ENCODE measurements at regions not wholly inside any gene's neighbourhood (a gene's known extent, or its start where the extent isn't known, plus 50 kb on each side); places are given as distances from the start of the nearest gene placed in this dataset.

DNA sequence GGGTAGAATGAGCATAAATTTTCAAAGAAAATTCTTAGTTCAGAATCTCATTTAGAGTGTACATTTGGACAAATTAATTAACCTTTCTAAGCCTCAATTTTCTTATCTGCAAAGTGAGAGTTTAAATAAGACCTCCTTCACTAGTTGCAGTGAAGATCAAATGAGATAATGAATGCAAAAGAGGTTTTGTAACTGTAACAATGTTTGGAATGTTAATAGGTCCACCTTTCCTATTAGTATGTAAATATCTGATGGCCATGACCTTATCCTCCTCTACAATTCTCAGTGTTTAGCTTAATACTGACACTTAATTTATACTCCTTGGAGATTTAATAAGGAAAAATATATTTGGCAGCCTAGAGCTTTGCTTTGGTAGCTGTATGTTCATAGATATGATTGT, 138.8 kb downstream of the GABRG1 start:
- intact Hi-C loops (cut with DNase I), result no loop called here
- no peak for DNase-seq (ENCODE audit: low spot score)

DNA sequence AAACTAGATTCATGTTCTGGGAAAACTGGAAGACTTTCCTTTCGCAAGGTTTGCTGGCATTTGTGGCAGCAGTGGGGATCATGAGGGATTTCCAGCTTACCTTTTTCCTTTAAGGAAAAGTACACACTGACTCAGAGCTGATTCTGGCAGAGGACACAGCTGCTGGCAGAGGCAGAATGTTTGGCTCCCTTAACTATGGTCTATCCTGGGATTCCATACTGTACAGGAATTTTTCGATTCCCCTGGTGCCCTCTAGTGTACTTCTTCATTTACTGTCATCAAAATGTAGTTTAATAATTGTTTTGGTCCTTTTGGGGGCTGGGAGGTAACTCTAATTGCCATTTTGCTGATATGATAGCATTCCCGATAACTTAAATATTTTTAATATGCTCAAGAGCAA, 152.7 kb downstream of the GABRG1 start:
- intact Hi-C loops (cut with DNase I), result no loop called here
- DNase-seq (ENCODE audit: low spot score), result no peak

DNA sequence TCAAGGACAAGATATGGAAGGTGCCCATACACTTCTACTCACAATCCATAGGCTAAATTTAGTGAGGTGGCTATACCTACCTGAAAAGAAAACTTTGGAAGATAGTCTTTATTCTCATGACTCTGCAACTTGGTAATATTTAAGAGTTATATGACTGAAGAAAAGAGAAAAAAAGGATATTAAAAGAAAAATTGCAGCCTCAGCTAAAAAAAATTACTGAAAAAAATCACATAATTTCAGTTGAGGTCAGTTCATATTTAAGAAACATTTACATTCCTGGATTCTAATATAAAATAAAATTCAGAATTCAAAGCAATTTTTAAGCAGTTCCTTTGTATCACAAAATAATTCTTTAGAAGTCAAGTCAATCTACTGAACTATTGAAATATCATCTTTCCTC, 166.5 kb downstream of the GABRG1 start:
- intact Hi-C loops (cut with DNase I), result no loop called here
- no peak for DNase-seq (ENCODE audit: low spot score)

DNA sequence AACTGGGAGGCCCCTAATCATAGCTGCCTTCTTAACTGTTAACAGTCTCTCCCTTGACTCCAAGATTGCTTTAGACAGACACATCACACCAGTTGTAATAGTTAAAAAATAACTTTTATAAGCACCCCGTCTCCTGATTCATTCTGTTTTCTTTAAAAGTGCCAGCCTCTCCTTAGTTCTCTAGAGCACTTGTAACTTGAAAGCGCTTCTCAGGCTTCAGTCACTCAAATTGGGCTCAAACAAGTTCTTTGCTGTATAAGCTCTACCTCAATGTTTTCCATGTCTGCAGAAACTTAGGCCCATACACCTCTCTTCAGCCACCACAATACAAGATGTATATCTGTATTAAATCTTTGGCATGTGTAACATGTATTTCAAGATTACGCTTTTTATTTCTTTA, 169.6 kb downstream of the GABRG1 start:
- no peak for DNase-seq (ENCODE audit: low spot score)
- intact Hi-C loops (cut with DNase I), result no loop called here

DNA sequence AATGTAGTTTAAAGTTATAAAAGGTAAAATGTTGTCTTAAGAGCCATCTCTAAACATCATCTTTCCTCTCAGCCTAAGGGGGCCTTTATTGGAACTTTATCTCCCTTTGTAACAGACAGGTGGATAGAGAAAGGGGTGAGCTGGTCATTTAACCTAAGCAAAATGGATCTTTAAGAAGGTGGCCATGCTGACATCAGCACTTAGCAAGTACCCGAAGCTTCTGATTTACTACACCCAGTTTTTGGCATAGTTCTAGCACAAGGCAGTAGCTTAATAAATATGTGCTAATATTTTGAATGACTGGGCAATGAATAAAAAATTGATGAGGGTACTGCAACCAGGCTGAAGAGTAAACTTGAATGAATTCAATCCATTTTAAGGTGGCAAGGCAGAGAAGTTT, 172.7 kb downstream of the GABRG1 start:
- intact Hi-C loops (cut with DNase I), result no loop called here
- DNase-seq (ENCODE audit: low spot score), result no peak

DNA sequence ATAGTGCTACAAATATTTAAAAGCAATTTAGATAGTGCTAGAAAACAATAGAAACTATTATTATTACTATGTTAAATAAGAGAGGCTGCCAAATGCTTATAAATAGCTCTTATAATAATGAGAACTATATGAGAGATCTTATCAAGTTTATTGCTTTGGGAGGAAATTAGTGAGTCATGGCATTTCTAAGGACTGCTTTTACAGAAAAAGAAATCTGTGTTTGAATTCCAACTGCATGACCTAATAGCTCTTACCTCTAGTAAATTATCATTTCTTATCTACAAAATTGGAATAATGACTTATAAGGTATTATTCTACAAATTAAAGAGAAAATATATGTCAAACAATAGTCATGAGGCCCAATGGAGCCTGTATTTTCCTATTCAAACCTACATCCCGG, 177.2 kb downstream of the GABRG1 start:
- intact Hi-C loops (cut with DNase I), result no loop called here
- DNase-seq (ENCODE audit: low spot score), result no peak

DNA sequence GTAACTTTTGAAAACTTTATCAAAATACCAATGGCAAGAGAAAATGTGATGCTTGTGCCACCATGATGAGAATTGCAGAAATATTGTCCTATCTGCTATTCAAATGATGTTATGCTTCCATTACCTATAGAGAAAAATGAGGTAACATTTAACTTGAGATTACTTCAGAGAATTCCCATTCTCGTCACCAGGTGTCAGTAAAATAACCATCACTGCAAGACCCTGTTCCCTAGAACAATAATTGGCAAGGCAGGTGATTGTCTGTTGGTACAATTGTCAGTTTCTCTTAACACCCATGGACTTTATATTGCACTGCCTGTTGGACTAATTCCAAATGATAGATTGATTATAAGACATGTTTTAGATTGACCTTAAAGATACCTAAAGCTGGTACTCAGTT, 179.9 kb downstream of the GABRG1 start:
- intact Hi-C loops (cut with DNase I), result no loop called here
- no peak for DNase-seq (ENCODE audit: low spot score)

DNA sequence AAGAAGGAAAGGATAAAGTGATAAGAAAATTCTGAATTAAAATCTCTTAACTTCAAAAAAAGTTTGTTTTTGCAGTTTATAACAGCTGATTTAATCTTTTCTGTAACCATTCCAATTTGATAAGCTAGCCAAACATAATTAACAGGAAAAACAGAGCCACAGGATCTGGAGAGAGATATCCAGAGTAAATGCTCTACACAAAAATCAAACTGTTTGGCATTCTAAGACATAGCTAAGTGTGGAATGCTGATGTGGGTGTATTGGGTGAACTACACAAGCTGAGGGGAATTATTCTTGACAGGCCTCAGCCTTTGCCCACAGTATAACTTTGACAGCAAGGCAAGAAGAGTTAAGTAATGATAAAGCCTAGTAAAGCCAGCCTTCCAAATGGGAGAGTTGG, 184.8 kb downstream of the GABRG1 start:
- intact Hi-C loops (cut with DNase I), result no loop called here
- DNase-seq (ENCODE audit: low spot score), result no peak

DNA sequence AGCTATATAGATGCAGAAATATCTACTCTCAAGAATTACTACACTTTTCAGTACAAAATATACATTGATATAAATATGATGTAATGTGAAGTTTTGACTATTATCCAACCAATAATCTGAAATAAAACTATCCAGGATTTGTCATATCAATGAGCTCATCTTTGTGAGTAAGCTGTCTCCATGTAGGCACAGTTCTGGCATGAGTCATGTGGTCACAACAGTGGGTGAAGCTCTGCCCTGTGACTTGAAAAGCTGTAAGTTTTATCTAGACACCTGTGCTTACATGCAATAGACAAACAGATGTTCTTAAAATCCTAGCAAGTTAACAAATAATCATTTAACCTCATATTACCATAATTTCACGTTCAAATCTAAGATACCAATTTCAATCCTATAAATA, 192.7 kb downstream of the GABRG1 start:
- no peak for DNase-seq (ENCODE audit: low spot score)

DNA sequence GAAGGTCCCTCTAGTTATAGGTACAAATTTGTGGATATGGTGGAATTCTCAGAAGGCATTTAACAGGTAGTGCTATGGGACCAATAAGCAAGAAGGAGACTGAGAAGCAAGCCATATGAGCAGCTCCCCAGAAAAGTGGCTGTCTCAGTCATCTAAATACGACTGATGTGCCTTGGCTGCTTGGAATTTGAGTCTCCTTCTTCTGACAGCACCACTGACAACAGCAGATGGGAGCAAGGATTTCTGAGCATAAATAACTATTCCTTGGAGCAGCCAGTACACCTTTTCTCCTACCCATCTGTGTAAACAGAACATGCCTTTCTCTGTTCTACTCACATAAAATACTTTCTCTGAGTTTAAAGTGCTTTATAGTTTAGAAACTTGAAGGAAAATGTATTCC, 196.2 kb downstream of the GABRG1 start:
- DNase-seq (ENCODE audit: low spot score), result no peak
- intact Hi-C loops (cut with DNase I), result loop anchor here in 1 of 2 donors (1.0 kb wide), 1 partner anchor 9 kb away; no protein-coding TSS in a partner anchor

More for the DNA sequence above, 192.7 kb downstream of the GABRG1 start:
- intact Hi-C loops (cut with DNase I), result no loop called here

DNA sequence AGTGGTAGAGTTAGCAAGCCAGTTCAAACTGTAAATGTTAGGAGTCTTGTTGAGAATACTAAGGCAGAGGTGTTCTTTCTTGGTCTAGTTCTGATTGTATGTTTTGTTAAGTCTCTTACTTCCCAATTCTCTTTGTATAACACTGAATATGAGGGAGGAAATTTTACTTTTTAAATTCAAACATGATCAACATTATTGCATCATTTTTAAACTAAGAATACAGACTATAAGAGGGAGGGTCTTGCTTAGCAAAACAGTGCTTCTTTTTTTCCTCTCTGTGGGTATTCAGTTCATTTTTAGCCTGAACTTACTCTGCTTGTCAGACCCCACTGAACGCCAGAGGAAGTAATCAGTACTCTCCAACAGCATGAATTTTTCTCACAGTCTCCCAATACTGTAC, 198.0 kb downstream of the GABRG1 start:
- no peak for DNase-seq (ENCODE audit: low spot score)
- intact Hi-C loops (cut with DNase I), result no loop called here

DNA sequence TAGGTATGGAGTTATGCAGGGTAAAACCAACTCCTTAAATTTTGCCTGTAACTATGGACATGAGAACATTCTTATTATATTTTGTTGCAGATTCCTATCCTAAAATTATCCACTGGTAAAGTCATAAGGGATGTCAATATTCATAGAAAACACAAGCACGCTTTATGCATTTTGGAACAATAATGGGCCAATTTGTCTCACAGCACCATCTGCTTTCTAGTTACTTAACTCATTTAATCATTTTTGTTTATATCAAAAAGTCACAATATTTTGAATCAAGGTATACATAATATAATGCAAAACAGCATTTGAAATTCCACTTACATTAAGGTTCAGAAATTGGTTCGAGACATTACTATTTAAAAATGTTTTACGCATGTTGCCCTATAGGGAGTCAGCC, 203.0 kb downstream of the GABRG1 start:
- intact Hi-C loops (cut with DNase I), result no loop called here
- no peak for DNase-seq (ENCODE audit: low spot score)

DNA sequence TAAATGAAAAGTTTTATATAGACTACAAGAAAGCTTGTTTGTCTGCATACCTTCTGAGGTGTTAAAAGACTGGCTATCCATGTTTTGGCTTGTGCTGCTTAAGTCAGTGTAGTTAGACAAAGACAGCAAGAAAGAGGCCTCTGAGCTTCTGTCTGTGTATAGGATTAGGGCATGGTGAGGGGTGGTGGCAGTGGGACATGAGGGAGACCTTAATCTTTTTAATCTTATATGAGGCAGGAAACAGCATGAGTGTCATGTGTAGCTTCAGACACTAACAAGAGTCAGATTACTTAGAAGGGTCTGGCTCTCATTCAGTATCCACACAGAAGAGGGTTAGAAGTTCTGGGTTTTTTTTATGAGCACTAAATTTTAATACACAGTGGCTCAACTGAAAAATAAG, 213.3 kb downstream of the GABRG1 start:
- DNase-seq (ENCODE audit: low spot score), result no peak
- intact Hi-C loops (cut with DNase I), result no loop called here

DNA sequence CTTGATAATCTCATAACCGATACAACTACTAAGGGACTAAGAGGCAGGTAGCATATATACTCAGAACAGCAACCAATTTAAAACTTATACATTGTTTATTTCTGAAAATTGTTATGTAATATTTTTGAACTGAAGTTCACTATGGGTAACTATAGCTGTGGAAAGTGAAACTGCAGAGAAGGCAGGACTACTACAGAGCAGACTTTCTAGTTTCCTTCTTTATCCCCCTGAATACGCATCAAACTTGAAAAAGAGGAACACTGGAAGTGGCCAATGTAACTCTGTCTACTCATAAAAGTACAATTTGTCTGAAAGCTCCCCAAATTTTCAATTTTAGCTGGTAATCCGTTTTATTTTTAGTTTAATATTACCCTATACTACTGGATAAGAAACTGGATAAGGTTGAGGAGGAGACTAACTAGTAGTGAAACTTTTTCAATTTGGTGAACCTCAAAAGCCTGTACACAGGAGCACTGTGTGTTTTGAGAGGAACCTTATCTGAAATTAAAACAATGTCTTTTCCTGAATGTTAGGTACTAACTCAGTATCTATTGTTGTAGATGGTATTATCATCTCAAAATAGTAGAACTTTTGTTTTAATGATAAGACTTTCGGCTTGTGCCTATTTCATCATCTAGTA, 225.8 kb downstream of the GABRG1 start:
- intact Hi-C loops (cut with DNase I), result no loop called here
- no peak for DNase-seq (ENCODE audit: low spot score)

DNA sequence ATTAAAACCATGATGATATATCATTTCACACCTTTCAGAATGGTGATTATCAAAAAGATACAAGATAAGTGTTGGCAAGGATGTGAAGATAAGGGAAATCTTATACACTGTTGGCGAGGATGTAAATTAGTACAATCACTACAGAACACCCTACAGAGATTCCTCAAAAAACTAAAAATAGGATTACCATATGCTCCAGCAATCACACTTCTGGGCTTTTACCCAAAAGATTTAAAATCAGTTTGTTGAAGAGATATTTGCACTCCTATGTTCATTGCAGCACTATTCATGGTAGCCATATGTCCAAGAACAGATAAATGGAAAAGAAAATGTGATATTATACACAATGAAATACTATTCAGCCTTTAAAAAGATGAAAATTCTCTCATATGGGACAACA, 240.4 kb downstream of the GABRG1 start:
- intact Hi-C loops (cut with DNase I), result no loop called here
- DNase-seq (ENCODE audit: low spot score), result no peak

DNA sequence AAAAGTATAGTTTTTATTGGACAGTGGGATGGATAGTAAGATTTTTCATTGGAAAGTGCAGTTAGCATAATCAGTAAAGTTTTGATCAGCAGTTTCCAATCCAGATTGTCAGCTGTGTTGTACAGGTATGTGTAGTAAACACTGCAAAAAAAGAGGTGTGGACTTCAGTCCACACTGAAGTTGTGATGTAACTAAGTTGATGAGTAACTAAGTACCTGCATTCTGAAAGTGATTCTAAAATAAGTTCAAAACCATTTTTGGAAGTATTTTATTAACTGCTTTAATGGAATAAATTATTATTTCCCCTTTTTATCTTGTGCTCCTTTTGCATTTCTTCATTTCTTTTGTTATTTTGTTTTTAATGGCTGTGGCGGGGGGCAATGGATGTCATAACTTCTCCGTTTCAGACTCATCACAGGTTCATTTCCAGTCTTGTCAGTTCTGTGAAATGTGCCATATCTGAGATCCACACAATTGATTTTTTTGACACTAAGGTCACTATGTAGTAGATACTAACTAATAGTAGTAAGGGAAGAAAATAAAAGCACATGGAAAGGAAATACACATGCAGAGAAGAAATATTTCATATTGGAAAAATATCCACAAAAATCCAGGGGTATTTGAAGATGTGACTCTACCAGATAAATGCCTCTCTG, 247.5 kb downstream of the GABRG1 start:
- intact Hi-C loops (cut with DNase I), result no loop called here

DNA sequence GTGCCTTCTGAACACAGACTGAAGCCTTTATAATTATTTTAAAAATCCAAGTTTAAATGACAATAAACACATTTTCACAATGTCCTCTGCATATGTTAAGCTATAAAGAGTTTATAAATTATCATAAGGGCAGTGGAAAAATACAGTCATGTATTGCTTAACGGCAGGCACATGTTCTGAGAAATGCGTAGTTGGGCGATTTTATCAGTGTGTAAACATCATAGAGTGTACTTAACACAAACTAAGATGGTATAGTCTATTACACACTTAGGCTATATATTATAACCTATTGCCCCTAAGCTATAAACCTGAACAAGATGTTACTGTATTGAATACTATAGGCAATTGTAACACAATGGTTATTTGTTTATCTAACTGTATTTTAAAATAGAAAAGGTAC, 254.7 kb downstream of the GABRG1 start:
- intact Hi-C loops (cut with DNase I), result no loop called here
- no peak for DNase-seq (ENCODE audit: low spot score)

More for the DNA sequence above, 247.5 kb downstream of the GABRG1 start:
- DNase-seq (ENCODE audit: low spot score), result no peak

DNA sequence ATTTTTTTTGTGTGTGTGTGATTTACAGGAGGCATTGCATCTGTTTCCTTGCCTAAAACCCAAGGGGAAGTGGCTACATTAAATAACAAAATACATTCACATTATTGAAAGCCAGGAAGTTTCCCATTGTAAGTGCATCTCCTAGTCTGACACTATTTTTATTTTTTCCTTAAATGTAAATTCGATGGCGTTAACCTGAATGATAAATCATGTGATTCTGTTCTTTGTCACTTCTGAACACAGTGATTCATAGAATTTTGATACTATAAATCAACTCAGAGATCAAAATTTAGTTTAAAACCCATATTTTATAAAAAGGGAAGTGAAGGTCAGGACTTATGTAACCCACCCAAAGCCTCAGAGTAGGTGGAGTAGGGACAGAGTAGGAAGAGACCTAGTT, 258.1 kb downstream of the GABRG1 start:
- intact Hi-C loops (cut with DNase I), result no loop called here
- no peak for DNase-seq (ENCODE audit: low spot score)

DNA sequence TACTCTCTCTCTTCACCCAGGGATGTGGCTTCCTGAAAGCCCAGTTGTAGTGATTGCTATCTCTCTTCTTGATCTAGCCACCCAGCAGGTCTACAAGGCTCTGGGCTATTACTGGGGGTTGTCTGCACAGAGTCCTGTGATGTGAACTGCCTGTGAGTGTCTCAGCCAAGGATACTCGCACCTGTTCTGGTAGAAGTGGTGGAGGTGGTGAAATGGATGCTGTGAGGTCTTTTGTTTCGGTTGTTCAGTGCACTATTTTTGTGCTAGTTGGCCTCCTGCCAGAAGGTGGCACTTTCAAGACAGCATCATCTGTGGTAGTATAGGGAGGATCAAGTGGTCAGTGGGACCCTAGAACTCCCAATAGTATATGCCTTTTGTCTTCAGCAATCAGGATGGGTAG, 268.0 kb downstream of the GABRG1 start:
- no peak for DNase-seq (ENCODE audit: low spot score)
- intact Hi-C loops (cut with DNase I), result no loop called here

DNA sequence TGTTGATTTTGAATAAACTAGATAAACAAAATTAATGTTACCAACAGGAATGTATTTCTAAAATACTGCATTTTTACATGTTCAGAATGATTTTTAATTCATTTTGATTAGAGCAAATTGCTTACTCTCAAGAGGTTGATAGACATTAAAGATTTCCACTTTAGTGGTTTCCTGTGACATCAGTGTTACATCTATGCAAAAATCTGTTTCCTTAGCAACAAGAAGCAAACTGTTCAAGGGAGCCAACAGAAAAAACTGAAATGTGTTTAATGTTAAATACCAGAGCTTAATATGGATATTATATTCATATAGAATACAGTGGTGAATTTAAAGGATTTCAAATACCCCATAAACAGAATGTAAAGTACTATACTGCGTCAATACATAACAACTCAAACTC, 277.8 kb downstream of the GABRG1 start:
- intact Hi-C loops (cut with DNase I), result no loop called here
- no peak for DNase-seq (ENCODE audit: low spot score)

DNA sequence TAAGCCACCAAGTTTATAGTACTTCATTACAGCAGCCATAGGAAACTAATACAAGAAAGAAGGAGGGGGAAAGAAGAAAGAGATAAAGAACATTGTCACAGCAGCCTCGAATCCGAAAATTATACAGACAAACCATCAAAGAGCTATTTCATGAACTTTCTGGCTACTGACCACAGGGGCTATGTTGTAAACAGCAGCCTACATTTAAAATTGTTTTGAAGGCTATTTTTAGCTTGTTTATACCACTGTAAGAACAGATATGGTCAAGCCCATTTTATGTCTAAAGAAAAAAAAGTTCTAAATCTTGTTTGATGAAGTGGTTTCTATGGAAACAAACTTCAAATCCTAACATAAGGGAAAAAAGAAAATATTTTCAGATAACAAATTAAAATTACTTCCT, 282.1 kb downstream of the GABRG1 start:
- DNase-seq (ENCODE audit: low spot score), result no peak
- intact Hi-C loops (cut with DNase I), result no loop called here

DNA sequence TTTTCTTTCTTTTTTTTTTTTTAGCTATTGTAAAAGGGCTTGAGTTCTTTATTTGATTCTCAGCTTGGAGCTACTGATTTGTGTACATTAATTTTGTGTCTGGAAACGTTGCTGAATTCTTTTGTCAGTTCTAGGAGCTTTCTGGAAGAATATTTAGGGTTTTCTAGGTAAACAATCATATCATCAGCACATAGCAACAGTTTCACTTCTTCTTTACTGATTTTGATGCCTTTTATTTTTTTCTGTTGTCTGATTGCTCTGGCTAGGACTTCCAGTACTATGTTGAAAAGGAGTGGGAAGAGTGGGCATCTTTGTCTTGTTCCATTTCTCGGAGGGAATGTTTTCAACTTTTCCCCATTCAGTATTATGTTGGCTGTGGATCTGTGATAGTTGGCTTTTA, 292.2 kb downstream of the GABRG1 start:
- intact Hi-C loops (cut with DNase I), result no loop called here
- DNase-seq (ENCODE audit: low spot score), result no peak

All from posterior vena cava (tissue), 2 donors.